Colonic mucosa (tissue), 4 donors: ENCODE measurements at regions not wholly inside any gene's neighbourhood (a gene's known extent, or its start where the extent isn't known, plus 50 kb on each side); places are given as distances from the start of the nearest gene placed in this dataset.

Source experiments
- DNase-seq: peaks from one replicate; pipeline ENCODE4 v3.0.0-alpha.2; 2020
- H3K27ac ChIP-seq: fragments of 200-600 bp; one replicate; pipeline ENCODE4 v1.8.0; 2021
- H3K27me3 ChIP-seq: fragments of 200-600 bp; one replicate; pipeline ENCODE4 v1.8.0; 2021
- H3K36me3 ChIP-seq: fragments of 200-600 bp; one replicate; pipeline ENCODE4 v1.8.0; 2021
- H3K4me1 ChIP-seq: fragments of 200-600 bp; one replicate; pipeline ENCODE4 v1.8.0; 2021; ENCODE audit warnings: mild to moderate bottlenecking
- H3K4me3 ChIP-seq: fragments of 200-600 bp; one replicate; pipeline ENCODE4 v1.8.0; 2021
- H3K9ac ChIP-seq, 2 donors: one replicate each; pipeline ENCODE4 v1.7.0; 2013; ENCODE audit warnings: control low read depth in 2 of 2, low read depth in 2 of 2, low read length in 2 of 2
- H3K9me3 ChIP-seq: fragments of 200-600 bp; one replicate; pipeline ENCODE4 v1.8.0; 2021
- intact Hi-C: fragments of 100-400 bp; cut with DNase I; formaldehyde crosslinking; loops from one replicate; pipeline ENCODE4 v1.14.1; 2022
- TF ChIP-seq, protein P1 (sequence below): fragments of 200-600 bp; IDR thresholded peaks from one replicate; pipeline ENCODE4 v1.8.0; 2022; ENCODE audit warnings: antibody characterized with exemption, mild to moderate bottlenecking
- donor health status: healthy.
- donor health status: DM: no; HTN: no; CAD: no.
- donor health status: DM: no; HTN: no; CAD: no.

DNA sequence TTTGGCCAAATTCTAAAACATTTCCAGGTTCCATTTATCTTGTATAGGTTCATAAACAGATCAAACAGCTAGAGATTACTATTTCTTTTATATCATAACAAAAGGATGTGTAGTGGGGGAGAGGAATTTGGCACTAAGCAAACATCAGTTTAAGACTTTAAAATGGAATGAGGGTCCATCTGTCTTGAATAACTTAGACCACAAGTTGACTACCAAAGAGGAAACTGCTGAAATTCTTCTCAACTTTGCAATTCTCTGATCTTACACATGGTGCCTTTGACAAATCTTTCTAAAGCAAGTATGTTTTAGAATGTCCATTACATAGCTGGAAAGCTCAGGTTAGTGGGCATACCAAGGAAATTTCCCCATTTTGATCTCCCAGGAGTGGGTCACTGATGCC lies 140.5 kb upstream of the ADAMTS9 start:
- no peak overlapping the region for H3K27ac ChIP-seq
- H3K9me3 ChIP-seq, result no peaks in the 10 kb centered on the region
- H3K4me3 ChIP-seq, result no peak overlapping the region
- H3K4me1 ChIP-seq, result no peaks in the 10 kb centered on the region
- no peak for DNase-seq
- H3K27me3 ChIP-seq, result no peaks in the 10 kb centered on the region
- TF ChIP-seq, protein P1, sequence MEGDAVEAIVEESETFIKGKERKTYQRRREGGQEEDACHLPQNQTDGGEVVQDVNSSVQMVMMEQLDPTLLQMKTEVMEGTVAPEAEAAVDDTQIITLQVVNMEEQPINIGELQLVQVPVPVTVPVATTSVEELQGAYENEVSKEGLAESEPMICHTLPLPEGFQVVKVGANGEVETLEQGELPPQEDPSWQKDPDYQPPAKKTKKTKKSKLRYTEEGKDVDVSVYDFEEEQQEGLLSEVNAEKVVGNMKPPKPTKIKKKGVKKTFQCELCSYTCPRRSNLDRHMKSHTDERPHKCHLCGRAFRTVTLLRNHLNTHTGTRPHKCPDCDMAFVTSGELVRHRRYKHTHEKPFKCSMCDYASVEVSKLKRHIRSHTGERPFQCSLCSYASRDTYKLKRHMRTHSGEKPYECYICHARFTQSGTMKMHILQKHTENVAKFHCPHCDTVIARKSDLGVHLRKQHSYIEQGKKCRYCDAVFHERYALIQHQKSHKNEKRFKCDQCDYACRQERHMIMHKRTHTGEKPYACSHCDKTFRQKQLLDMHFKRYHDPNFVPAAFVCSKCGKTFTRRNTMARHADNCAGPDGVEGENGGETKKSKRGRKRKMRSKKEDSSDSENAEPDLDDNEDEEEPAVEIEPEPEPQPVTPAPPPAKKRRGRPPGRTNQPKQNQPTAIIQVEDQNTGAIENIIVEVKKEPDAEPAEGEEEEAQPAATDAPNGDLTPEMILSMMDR, result no peak
- H3K36me3 ChIP-seq, result no peaks in the 10 kb centered on the region
- H3K9ac ChIP-seq, result no peak overlapping the region
- intact Hi-C loops, result no loop called here

- Histone ChIP-seq H3K9ac (no peak overlapping the region), H3K4me3 (no peak overlapping the region), H3K4me1 (no peaks in the 10 kb centered on the region), H3K27me3 (no peaks in the 10 kb centered on the region), H3K9me3 (no peaks in the 10 kb centered on the region), H3K27ac (no peak overlapping the region), H3K36me3 (no peaks in the 10 kb centered on the region)
- DNase-seq, result no peak
- TF ChIP-seq, protein P1, result no peak
- intact Hi-C loops, result no loop called here
Observed at GRCh38 chr3:64827431-64827830, 139.6 kb upstream of the ADAMTS9 start.

GRCh38 chr3:64827019-64827418 lies 139.2 kb upstream of the ADAMTS9 start:
- Histone ChIP-seq H3K9ac (no peak overlapping the region), H3K27me3 (no peaks in the 10 kb centered on the region), H3K9me3 (no peaks in the 10 kb centered on the region), H3K4me1 (no peaks in the 10 kb centered on the region), H3K27ac (no peak overlapping the region), H3K4me3 (no peak overlapping the region), H3K36me3 (no peaks in the 10 kb centered on the region)
- TF ChIP-seq, protein P1, result no peak
- intact Hi-C loops, result no loop called here
- DNase-seq, result no peak

- H3K4me3 ChIP-seq, result no peak overlapping the region
- H3K4me1 ChIP-seq, result no peaks in the 10 kb centered on the region
- no peak for DNase-seq
- TF ChIP-seq, protein P1, result no peak
- H3K9me3 ChIP-seq, result no peaks in the 10 kb centered on the region
- intact Hi-C loops, result no loop called here
- no peaks in the 10 kb centered on the region for H3K27me3 ChIP-seq
- no peak overlapping the region for H3K9ac ChIP-seq
- H3K27ac ChIP-seq, result no peak overlapping the region
- no peaks in the 10 kb centered on the region for H3K36me3 ChIP-seq
Observed at GRCh38 chr3:64825404-64826120, 137.8 kb upstream of the ADAMTS9 start.

- Histone ChIP-seq H3K4me1 (no peaks in the 10 kb centered on the region), H3K9me3 (no peaks in the 10 kb centered on the region), H3K27me3 (no peaks in the 10 kb centered on the region), H3K9ac (no peak overlapping the region), H3K36me3 (no peaks in the 10 kb centered on the region), H3K4me3 (no peak overlapping the region), H3K27ac (no peak overlapping the region)
- TF ChIP-seq, protein P1, result no peak
- DNase-seq, result no peak
- intact Hi-C loops, result no loop called here
Observed at GRCh38 chr3:64824394-64824909, 136.7 kb upstream of the ADAMTS9 start.
